ENCODE measurements at regions not wholly inside any gene's neighbourhood (a gene's known extent, or its start where the extent isn't known, plus 50 kb on each side); places are given as distances from the start of the nearest gene placed in this dataset.

DNA sequence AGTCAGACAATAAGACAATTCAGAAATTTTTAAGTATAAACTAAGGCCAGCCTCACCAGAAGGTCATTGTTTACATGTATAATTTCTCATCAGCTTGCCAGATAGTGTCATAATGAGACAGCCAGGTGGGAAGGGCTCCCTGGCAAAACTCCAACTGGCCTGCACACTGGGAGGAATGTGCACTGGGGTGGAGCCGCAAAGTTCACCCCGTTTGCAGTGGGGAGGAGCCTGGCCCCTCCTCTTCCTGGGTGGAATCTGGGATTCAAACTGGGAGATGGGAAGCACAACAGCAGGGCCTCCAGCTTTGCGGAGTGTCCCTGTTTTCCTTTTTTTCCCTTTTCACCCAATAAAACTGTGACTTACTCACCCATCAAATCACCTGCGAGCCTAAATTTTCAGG, 329.9 kb downstream of the SMARCA1 start:
- H3F3A ChIP-seq (ENCODE audit: low read depth), result no peaks in the 10 kb centered on the region
- H4K20me1 ChIP-seq (ENCODE audit: low read depth), result no peaks in the 10 kb centered on the region
- H3K27me3 ChIP-seq, result no peaks in the 10 kb centered on the region
- H2AFZ ChIP-seq (replicated peaks), result no peak overlapping the region
- no peaks in the 10 kb centered on the region for H3K9me3 ChIP-seq (ENCODE audit: low read depth)
- H3K4me3 Mint-ChIP-seq, result no peak overlapping the region
- H3K36me3 ChIP-seq, result no peaks in the 10 kb centered on the region
- no peak overlapping the region for H3K27ac Mint-ChIP-seq
- no peaks in the 10 kb centered on the region for H3K4me1 ChIP-seq
- peaks cover 2% of the 10 kb centered on the region for H3K27me3 Mint-ChIP-seq (ENCODE audit: insufficient read depth, low read depth)
- no peak overlapping the region for H3K9ac ChIP-seq
- DNase-seq (ENCODE audit: low spot score), result no peak
- no peak overlapping the region for H3K4me3 ChIP-seq
- no peaks in the 10 kb centered on the region for H3K36me3 Mint-ChIP-seq
- H3K9me3 Mint-ChIP-seq, result no peaks in the 10 kb centered on the region
- H3K4me2 ChIP-seq, result no peak overlapping the region
- H3K4me1 Mint-ChIP-seq, result peaks cover 3% of the 10 kb centered on the region
- no peaks in the 10 kb centered on the region for H3K79me2 ChIP-seq (ENCODE audit: low read depth)
- H3K27ac ChIP-seq, result no peak overlapping the region
- TF ChIP-seq EZH2 (IDR thresholded peaks at IDR 0.05), result no peak
- no peak for TF ChIP-seq EZH2phosphoT487 (IDR thresholded peaks at IDR 0.05)
- TF ChIP-seq, protein P1, sequence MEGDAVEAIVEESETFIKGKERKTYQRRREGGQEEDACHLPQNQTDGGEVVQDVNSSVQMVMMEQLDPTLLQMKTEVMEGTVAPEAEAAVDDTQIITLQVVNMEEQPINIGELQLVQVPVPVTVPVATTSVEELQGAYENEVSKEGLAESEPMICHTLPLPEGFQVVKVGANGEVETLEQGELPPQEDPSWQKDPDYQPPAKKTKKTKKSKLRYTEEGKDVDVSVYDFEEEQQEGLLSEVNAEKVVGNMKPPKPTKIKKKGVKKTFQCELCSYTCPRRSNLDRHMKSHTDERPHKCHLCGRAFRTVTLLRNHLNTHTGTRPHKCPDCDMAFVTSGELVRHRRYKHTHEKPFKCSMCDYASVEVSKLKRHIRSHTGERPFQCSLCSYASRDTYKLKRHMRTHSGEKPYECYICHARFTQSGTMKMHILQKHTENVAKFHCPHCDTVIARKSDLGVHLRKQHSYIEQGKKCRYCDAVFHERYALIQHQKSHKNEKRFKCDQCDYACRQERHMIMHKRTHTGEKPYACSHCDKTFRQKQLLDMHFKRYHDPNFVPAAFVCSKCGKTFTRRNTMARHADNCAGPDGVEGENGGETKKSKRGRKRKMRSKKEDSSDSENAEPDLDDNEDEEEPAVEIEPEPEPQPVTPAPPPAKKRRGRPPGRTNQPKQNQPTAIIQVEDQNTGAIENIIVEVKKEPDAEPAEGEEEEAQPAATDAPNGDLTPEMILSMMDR (IDR thresholded peaks at IDR 0.05), result no peak

DNA sequence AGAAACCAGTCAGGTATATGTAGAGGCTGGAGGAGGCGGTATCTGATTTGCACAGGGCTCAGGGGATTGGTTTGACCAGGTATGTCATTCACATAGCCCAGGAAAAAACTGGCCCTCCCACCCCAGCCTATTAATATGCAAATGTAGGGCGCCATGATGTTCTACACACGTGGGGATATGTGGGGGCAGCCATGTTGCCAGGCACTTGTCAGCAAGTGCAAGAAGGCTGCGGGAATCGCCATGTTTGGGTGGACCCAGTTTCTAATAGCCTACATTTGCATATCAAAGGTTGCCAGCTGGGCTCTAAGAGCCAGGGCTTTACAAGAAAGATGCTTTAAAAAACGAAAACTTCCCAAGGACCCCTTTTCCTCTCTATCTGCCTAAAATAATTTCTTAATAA, 335.1 kb downstream of the SMARCA1 start:
- Histone ChIP-seq H3K4me1 (no peaks in the 10 kb centered on the region), H2AFZ (replicated peaks) (no peak overlapping the region), H3K27me3 (no peaks in the 10 kb centered on the region), H3F3A (ENCODE audit: low read depth) (no peaks in the 10 kb centered on the region), H3K79me2 (ENCODE audit: low read depth) (no peaks in the 10 kb centered on the region), H3K27ac (no peak overlapping the region), H3K9me3 (ENCODE audit: low read depth) (no peaks in the 10 kb centered on the region), H3K36me3 (no peaks in the 10 kb centered on the region), H3K4me3 (no peak overlapping the region), H3K4me2 (no peak overlapping the region), H3K9ac (no peak overlapping the region), H4K20me1 (ENCODE audit: low read depth) (no peaks in the 10 kb centered on the region)
- Mint-ChIP-seq H3K9me3 (no peaks in the 10 kb centered on the region), H3K27ac (no peak overlapping the region), H3K4me1 (peaks cover 4% of the 10 kb centered on the region), H3K27me3 (ENCODE audit: insufficient read depth, low read depth) (no peaks in the 10 kb centered on the region), H3K36me3 (no peaks in the 10 kb centered on the region), H3K4me3 (no peak overlapping the region)
- no peak for TF ChIP-seq EZH2phosphoT487 (IDR thresholded peaks at IDR 0.05)
- TF ChIP-seq, protein P1 (IDR thresholded peaks at IDR 0.05), result no peak
- TF ChIP-seq EZH2 (IDR thresholded peaks at IDR 0.05), result no peak
- DNase-seq (ENCODE audit: low spot score), result peak; percentile 6

DNA sequence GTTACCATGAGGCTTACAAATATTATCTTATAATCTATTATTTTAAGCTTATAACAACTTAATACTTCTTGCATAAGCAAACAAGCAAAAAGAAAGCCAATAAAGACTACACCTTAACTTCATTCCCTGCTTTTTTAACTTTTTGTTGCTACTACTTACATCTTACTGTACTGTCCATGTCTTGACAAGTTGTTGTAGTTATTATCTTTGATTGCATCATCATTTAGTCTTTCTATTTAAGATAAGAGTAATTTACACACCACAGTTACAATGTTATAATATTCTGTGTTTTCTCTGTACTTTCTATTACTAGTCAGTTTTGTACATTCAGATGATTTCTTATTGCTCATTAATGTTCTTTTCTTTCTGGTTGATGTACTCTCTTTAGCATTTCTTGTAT, 346.6 kb downstream of the SMARCA1 start:
- Histone ChIP-seq H3K4me1 (no peaks in the 10 kb centered on the region), H3F3A (ENCODE audit: low read depth) (no peaks in the 10 kb centered on the region), H3K36me3 (no peaks in the 10 kb centered on the region), H3K9ac (no peak overlapping the region), H3K9me3 (ENCODE audit: low read depth) (peaks cover 9% of the 10 kb centered on the region), H3K79me2 (ENCODE audit: low read depth) (no peaks in the 10 kb centered on the region), H3K27ac (no peak overlapping the region), H2AFZ (replicated peaks) (no peak overlapping the region), H3K4me3 (no peak overlapping the region), H4K20me1 (ENCODE audit: low read depth) (no peaks in the 10 kb centered on the region), H3K27me3 (no peaks in the 10 kb centered on the region), H3K4me2 (no peak overlapping the region)
- H3K4me1 Mint-ChIP-seq, result no peaks in the 10 kb centered on the region
- H3K27ac Mint-ChIP-seq, result no peak overlapping the region
- H3K36me3 Mint-ChIP-seq, result peaks cover 1% of the 10 kb centered on the region
- DNase-seq (ENCODE audit: low spot score), result no peak
- peaks cover 4% of the 10 kb centered on the region for H3K9me3 Mint-ChIP-seq
- no peak for TF ChIP-seq EZH2 (IDR thresholded peaks at IDR 0.05)
- H3K27me3 Mint-ChIP-seq (ENCODE audit: insufficient read depth, low read depth), result no peaks in the 10 kb centered on the region
- H3K4me3 Mint-ChIP-seq, result no peak overlapping the region

DNA sequence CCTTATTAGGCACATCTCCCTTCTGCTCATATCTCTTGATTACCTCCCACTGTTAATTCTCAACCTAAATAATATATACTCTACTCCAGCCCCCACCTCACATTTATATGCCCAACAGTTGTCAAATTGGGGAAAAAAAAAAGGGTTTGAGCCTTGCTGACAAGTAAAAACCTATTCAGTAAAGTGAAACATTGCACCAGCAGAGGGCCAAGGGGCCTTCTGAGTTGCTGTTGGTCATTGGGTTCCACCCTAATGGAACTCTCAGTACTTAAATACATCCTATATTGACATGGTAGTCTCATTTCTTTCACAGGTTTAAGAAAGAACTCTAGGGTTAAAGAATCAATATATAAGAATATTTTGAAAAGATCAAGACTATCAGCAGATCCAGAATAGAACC, 362.2 kb downstream of the SMARCA1 start:
- no peaks in the 10 kb centered on the region for H3K4me1 ChIP-seq
- H2AFZ ChIP-seq (replicated peaks), result no peak overlapping the region
- H3K27me3 ChIP-seq, result no peaks in the 10 kb centered on the region
- H3K27ac Mint-ChIP-seq, result no peak overlapping the region
- H3K4me1 Mint-ChIP-seq, result no peaks in the 10 kb centered on the region
- no peaks in the 10 kb centered on the region for H3K36me3 Mint-ChIP-seq
- no peaks in the 10 kb centered on the region for H4K20me1 ChIP-seq (ENCODE audit: low read depth)
- no peak overlapping the region for H3K4me3 Mint-ChIP-seq
- H3K79me2 ChIP-seq (ENCODE audit: low read depth), result no peaks in the 10 kb centered on the region
- no peak overlapping the region for H3K27ac ChIP-seq
- no peaks in the 10 kb centered on the region for H3F3A ChIP-seq (ENCODE audit: low read depth)
- DNase-seq (ENCODE audit: low spot score), result no peak
- H3K4me2 ChIP-seq, result no peak overlapping the region
- no peak overlapping the region for H3K4me3 ChIP-seq
- H3K9ac ChIP-seq, result no peak overlapping the region
- H3K27me3 Mint-ChIP-seq (ENCODE audit: insufficient read depth, low read depth), result no peaks in the 10 kb centered on the region
- H3K36me3 ChIP-seq, result no peaks in the 10 kb centered on the region
- H3K9me3 Mint-ChIP-seq, result peaks cover 9% of the 10 kb centered on the region
- H3K9me3 ChIP-seq (ENCODE audit: low read depth), result no peaks in the 10 kb centered on the region
- TF ChIP-seq, protein P1 (IDR thresholded peaks at IDR 0.05), result peak; percentile 11
- TF ChIP-seq EZH2phosphoT487 (IDR thresholded peaks at IDR 0.05), result no peak
